LNCaP clone FGC (cell line): ENCODE measurements at regions not wholly inside any gene's neighbourhood (a gene's known extent, or its start where the extent isn't known, plus 50 kb on each side); places are given as distances from the start of the nearest gene placed in this dataset.

Experiments used
- DNase-seq: peaks from one replicate; pipeline ENCODE4 v3.0.0-alpha.2; 2011; ENCODE audit warnings: low read depth
- H3K4me3 ChIP-seq: 2 replicates; pipeline ENCODE4 v1.5.1; 2011; ENCODE audit warnings: mild to moderate bottlenecking, low read depth, low read length, control low read depth
- TF ChIP-seq, protein P1 (sequence below): IDR thresholded peaks from 2 replicates; pipeline ENCODE4 v1.5.1; 2012; ENCODE audit warnings: mild to moderate bottlenecking; ENCODE audit not compliant: control insufficient read depth, insufficient read depth; ENCODE audit errors: extremely low read depth

DNA sequence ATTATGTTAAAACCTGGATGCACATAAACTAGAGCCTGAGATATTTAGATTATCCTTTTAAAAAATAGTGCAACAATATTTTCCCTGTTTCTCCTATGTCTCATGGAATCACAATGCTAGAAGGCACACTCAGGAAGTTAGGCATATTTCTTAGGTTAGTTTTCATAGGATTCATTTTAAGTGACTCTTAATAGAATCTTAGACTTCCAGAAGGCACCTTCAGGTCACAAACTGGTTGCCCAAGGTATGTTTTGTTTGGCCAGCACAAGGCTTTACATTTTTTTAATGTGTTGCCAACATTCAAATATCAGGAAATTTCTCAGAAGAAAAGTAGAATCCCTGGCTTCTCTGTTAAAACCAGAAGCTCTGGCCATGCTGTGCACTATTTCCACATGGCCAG, 129.3 kb downstream of the LNPK start:
- H3K4me3 ChIP-seq, result no peak overlapping the region
- no peak for DNase-seq
- TF ChIP-seq, protein P1, sequence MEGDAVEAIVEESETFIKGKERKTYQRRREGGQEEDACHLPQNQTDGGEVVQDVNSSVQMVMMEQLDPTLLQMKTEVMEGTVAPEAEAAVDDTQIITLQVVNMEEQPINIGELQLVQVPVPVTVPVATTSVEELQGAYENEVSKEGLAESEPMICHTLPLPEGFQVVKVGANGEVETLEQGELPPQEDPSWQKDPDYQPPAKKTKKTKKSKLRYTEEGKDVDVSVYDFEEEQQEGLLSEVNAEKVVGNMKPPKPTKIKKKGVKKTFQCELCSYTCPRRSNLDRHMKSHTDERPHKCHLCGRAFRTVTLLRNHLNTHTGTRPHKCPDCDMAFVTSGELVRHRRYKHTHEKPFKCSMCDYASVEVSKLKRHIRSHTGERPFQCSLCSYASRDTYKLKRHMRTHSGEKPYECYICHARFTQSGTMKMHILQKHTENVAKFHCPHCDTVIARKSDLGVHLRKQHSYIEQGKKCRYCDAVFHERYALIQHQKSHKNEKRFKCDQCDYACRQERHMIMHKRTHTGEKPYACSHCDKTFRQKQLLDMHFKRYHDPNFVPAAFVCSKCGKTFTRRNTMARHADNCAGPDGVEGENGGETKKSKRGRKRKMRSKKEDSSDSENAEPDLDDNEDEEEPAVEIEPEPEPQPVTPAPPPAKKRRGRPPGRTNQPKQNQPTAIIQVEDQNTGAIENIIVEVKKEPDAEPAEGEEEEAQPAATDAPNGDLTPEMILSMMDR, result no peak

DNA sequence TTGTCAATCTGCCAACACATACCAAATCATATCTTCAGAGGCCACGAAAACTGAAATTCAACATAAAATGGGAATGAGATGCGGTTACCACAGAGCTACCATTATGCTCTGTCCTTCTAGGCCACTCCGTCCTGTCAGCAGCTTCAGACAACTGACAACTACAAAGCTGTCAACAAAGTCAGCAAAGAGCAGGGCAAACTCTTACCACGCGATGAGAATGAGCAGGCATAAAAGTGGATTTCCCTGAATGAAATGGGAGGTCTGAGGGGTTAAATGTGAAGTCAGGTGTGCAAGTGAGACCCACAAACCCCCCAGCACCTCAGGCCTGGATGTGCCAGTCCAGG, 130.1 kb downstream of the LNPK start:
- TF ChIP-seq, protein P1, result no peak
- no peak for DNase-seq
- H3K4me3 ChIP-seq, result no peak overlapping the region

DNA sequence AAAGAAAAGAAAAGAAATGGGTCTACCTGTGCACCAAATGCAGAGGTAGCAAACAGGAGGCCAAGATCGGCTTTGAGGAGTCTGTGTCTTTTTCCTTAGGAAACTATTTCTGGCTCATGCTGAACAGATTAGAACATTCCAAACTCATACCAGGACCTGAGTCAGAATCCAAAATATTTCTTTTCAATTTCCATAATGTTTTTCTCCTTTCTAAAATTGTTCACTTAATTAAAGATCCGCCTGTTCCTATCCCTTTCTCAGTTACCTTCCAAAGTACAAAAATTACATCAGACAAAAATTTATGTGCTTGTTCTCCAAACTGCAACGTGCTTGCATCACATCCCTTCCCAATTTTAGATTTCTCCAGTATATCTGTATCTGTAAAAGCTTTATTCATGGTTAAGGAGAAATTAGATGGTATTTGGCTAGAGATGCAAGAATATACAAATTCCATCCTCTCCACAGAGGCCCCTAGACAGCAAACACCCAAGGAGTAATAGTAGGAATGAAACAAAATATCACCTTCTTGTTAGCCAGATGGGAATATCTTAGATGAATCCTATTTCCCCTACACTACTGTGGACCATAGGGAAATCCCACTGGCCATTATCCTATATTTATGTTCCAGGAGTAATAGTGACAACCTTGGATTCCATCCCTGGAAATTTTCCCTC, 130.6 kb downstream of the LNPK start:
- no peak for DNase-seq

GRCh38 chr2:175865716-175866115, 136.4 kb downstream of the LNPK start:
- no peak for DNase-seq

More for the DNA sequence above, 130.6 kb downstream of the LNPK start:
- H3K4me3 ChIP-seq, result no peak overlapping the region
- TF ChIP-seq, protein P1, result no peak

GRCh38 chr2:175864137-175864850, 137.8 kb downstream of the LNPK start:
- TF ChIP-seq, protein P1, result no peak
- H3K4me3 ChIP-seq, result no peak overlapping the region
- no peak for DNase-seq

More at GRCh38 chr2:175865716-175866115, 136.4 kb downstream of the LNPK start:
- TF ChIP-seq, protein P1, result no peak
- no peak overlapping the region for H3K4me3 ChIP-seq

- no peak for DNase-seq
- H3K4me3 ChIP-seq, result no peak overlapping the region
- TF ChIP-seq, protein P1, result no peak
These were observed 140.1 kb downstream of the LNPK start for GRCh38 chr2:175861958-175862357.

GRCh38 chr2:175855794-175856453, 146.1 kb downstream of the LNPK start:
- TF ChIP-seq, protein P1, result no peak
- no peak for DNase-seq
- no peak overlapping the region for H3K4me3 ChIP-seq
